Right lobe of liver (tissue), 6 donors: ENCODE measurements at regions not wholly inside any gene's neighbourhood (a gene's known extent, or its start where the extent isn't known, plus 50 kb on each side); places are given as distances from the start of the nearest gene placed in this dataset.
"Not testable (repeated sequence)": the region's sequence is repeated elsewhere in the genome, so short reads cannot be mapped to it uniquely, and the experiment has no call there.

Experiments used
- ATAC-seq, 4 donors: fragments of 200-7000 bp; cut with Tn5 transposase; one replicate each; pipeline ENCODE4 v1.9.1; 2020; ENCODE audit warnings: mild to moderate bottlenecking in 4 of 4, moderate library complexity in 4 of 4
- DNase-seq, 3 donors: peaks; one replicate each; pipeline ENCODE4 v3.0.0-alpha.2; 2020
- H3K27ac ChIP-seq, 3 donors: fragments of 200-600 bp; one replicate each; pipeline ENCODE4 v1.8.0; 2022
- H3K27me3 ChIP-seq, 2 donors: fragments of 200-600 bp; one replicate each; pipeline ENCODE4 v1.8.0; 2022
- H3K36me3 ChIP-seq, 4 donors: fragments of 200-600 bp; sonication (generic) in 1 of 4; one replicate each; pipeline versions ENCODE4 v1.5.1 to v1.8.0; 2017 to 2022; ENCODE audit warnings: control low read depth in 1 of 4
- H3K4me1 ChIP-seq, 4 donors: fragments of 200-600 bp; sonication (generic) in 1 of 4; one replicate each; pipeline versions ENCODE4 v1.5.1 to v1.8.0; 2017 to 2022; ENCODE audit warnings: control low read depth in 1 of 4
- H3K4me3 ChIP-seq, 3 donors: fragments of 200-600 bp; one replicate each; pipeline ENCODE4 v1.8.0; 2022
- H3K9me3 ChIP-seq, 4 donors: fragments of 200-600 bp; sonication (generic) in 1 of 4; one replicate each; pipeline versions ENCODE4 v1.5.1 to v1.8.0; 2017 to 2022; ENCODE audit warnings: control low read depth in 1 of 4
- POLR2A ChIP-seq: fragments of 450-650 bp; IDR thresholded peaks from one replicate; pipeline ENCODE4 v1.6.1; 2017; ENCODE audit warnings: antibody characterized with exemption, mild to moderate bottlenecking
- WGBS: methylation state at CpG from one replicate; pipeline ENCODE4 v1.1.6; 2018; ENCODE audit warnings: low coverage, low lambda C conversion rate; ENCODE audit not compliant: insufficient coverage; ENCODE audit errors: missing lambda C conversion rate; 5-methylcytosine and 5-hydroxymethylcytosine counted together
- intact Hi-C, 2 donors: fragments of 100-400 bp; cut with DNase I; formaldehyde crosslinking; loops; one replicate each; pipeline versions ENCODE4 v1.11.2 to v1.14.1; 2022
- microRNA counts: library from miRNA; unstranded; fragments of <30 nt; microRNA quantifications from one replicate; lab custom pipeline; 2016
- microRNA-seq, 2 donors: library from miRNA; unstranded; fragments of <30 nt; microRNA quantifications; one replicate each; pipeline ENCODE4, GENCODE V29; 2019 to 2020
- small RNA-seq, 2 experiments: library from RNA; depleted of rRNA; stranded (forward); fragments of <200 nt; gene quantifications; one replicate each; pipeline ENCODE3, GENCODE V24; 2016
- TF ChIP-seq, protein P1 (sequence below), 4 donors: fragments of 200-600 bp in 3 of 4; fragments of 450-650 bp in 1 of 4; IDR thresholded peaks; one replicate each; pipeline versions ENCODE4 v1.5.1 to v1.8.0; 2016 to 2022; ENCODE audit warnings: antibody characterized with exemption in 4 of 4, mild to moderate bottlenecking in 2 of 4
- donor health status: DM: no; HTN: yes; CAD: no.
- donor health status: DM: no; HTN: no; CAD: no.
- donor health status: DM: no; HTN: no; CAD: no.
- donor health status: DM: no; HTN: yes; CAD: no.
- donor health status: DM: no; HTN: yes; CAD: no.

DNA sequence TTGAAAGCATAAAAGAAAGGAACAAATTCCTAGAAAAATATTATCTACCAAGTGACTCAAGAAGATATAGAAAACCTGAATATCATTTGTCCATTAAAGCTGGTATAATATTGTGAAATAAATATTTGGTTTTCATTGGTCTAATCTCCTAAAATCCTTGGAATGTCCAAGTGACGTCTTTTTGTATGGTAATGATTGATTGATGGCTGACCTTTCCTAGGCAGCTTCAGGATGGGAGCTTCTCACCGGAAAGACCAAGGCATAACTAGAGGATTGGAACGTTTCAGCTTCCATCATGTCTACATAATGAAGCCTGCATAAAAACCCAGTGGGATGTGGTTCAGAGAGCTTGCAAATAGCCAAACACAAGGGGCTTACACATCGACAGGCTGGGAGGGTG is 57.6 kb upstream of the MAN1A1 start:
- DNase-seq, result no peak
- Histone ChIP-seq H3K27me3 (no peaks in the 10 kb centered on the region), H3K36me3 (no peaks in the 10 kb centered on the region), H3K4me3 (no peak overlapping the region), H3K27ac (no peak overlapping the region), H3K9me3 (no peaks in the 10 kb centered on the region), H3K4me1 (no peaks in the 10 kb centered on the region)
- intact Hi-C loops, result no loop called here
- TF ChIP-seq, protein P1, sequence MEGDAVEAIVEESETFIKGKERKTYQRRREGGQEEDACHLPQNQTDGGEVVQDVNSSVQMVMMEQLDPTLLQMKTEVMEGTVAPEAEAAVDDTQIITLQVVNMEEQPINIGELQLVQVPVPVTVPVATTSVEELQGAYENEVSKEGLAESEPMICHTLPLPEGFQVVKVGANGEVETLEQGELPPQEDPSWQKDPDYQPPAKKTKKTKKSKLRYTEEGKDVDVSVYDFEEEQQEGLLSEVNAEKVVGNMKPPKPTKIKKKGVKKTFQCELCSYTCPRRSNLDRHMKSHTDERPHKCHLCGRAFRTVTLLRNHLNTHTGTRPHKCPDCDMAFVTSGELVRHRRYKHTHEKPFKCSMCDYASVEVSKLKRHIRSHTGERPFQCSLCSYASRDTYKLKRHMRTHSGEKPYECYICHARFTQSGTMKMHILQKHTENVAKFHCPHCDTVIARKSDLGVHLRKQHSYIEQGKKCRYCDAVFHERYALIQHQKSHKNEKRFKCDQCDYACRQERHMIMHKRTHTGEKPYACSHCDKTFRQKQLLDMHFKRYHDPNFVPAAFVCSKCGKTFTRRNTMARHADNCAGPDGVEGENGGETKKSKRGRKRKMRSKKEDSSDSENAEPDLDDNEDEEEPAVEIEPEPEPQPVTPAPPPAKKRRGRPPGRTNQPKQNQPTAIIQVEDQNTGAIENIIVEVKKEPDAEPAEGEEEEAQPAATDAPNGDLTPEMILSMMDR (IDR thresholded peaks at IDR 0.05), result no peak
- no peak for TF ChIP-seq POLR2A
- 44% methylated on average over 4 of the region's 4 CpGs for WGBS
- no peak for ATAC-seq

DNA sequence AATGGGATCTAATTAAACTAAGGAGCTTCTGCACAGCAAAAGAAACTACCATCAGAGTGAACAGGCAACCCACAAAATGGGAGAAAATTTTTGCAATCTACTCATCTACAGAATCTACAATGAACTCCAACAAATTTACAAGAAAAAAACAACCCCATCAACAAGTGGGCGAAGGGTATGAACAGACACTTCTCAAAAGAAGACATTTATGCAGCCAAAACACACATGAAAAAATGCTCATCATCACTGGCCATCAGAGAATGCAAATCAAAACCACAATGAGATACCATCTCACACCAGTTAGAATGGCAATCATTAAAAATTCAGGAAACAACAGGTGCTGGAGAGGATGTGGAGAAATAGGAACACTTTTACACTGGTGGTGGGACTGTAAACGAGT is 55.6 kb upstream of the MAN1A1 start:
- not testable (repeated sequence) for ATAC-seq, H3K9me3 ChIP-seq

More for the DNA sequence above, 55.6 kb upstream of the MAN1A1 start:
- H3K27ac ChIP-seq, intact Hi-C loops, H3K27me3 ChIP-seq, H3K4me3 ChIP-seq, DNase-seq, H3K4me1 ChIP-seq, H3K36me3 ChIP-seq: not testable (repeated sequence)
- WGBS, result 59% methylated on average over 2 of the region's 2 CpGs

MicroRNA genes in the stretch of these regions (microRNA counts, 767-probe panel; counts per million panel counts)
- microRNA hsa-miR-3144-5p (lab: Ali Mortazavi, UCI), result 237 counts per million

Small RNA genes lying in the stretch of these regions (microRNA-seq; reads per million reads assigned to microRNA genes)
- gene MIR3144, result 0 reads per million in 2 donors

Small RNA genes lying in the stretch of these regions (small RNA-seq; reads per million reads assigned to genes)
- gene COX6A1P3, result 0 reads per million in 2 experiments
- 0 reads per million in 2 experiments for gene MIR3144
- 0 to 0.13 reads per million in 2 experiments for gene RNA5SP215
- gene RNU6-214P, result 0 to 0.52 reads per million in 2 experiments
